ENCODE measurements at regions not wholly inside any gene's neighbourhood (a gene's known extent, or its start where the extent isn't known, plus 50 kb on each side); places are given as distances from the start of the nearest gene placed in this dataset.
"Not testable (repeated sequence)": the region's sequence is repeated elsewhere in the genome, so short reads cannot be mapped to it uniquely, and the experiment has no call there.

GRCh38 chr4:129829373-129829772 lies 733.4 kb downstream of the C4orf33 start:
- no peaks in the 10 kb centered on the region for H3K27me3 ChIP-seq
- WGBS (ENCODE audit: low lambda C conversion rate, missing lambda C conversion rate): 96% methylated on average over 2 of the region's 2 CpGs
- no peaks in the 10 kb centered on the region for H3K79me2 ChIP-seq
- H3K9me3 ChIP-seq (ENCODE audit: low read depth): no peaks in the 10 kb centered on the region
- H2AFZ ChIP-seq: no peak overlapping the region
- H3K27ac ChIP-seq: no peak overlapping the region
- no peak for DNase-seq (ENCODE audit: low spot score)
- no peaks in the 10 kb centered on the region for H3K36me3 ChIP-seq (replicated peaks; ENCODE audit: insufficient read depth, low read depth)
- no peaks in the 10 kb centered on the region for H3K9me2 ChIP-seq (replicated peaks; ENCODE audit: insufficient read depth)
- no peaks in the 10 kb centered on the region for H4K20me1 ChIP-seq (ENCODE audit: insufficient read depth, poor library complexity, severe bottlenecking)
- H3K4me2 ChIP-seq: no peak overlapping the region
- TF ChIP-seq CTCF (IDR thresholded peaks at IDR 0.05; ENCODE audit: poor library complexity): no peak
- TF ChIP-seq EZH2 (IDR thresholded peaks at IDR 0.05; ENCODE audit: borderline replicate concordance): no peak
- no peak for TF ChIP-seq EZH2phosphoT487 (IDR thresholded peaks at IDR 0.05; ENCODE audit: low read depth, severe bottlenecking, unreplicated experiment)
- H3K4me1 ChIP-seq (ENCODE audit: insufficient read depth): no peaks in the 10 kb centered on the region
- H3K4me3 ChIP-seq: no peak overlapping the region

GRCh38 chr4:129839687-129840086 lies 743.7 kb downstream of the C4orf33 start:
- Histone ChIP-seq H3K27ac (no peak overlapping the region), H3K36me3 (replicated peaks; ENCODE audit: insufficient read depth, low read depth) (no peaks in the 10 kb centered on the region), H4K20me1 (ENCODE audit: insufficient read depth, poor library complexity, severe bottlenecking) (no peaks in the 10 kb centered on the region), H2AFZ (no peak overlapping the region), H3K4me2 (no peak overlapping the region), H3K9me3 (ENCODE audit: low read depth) (no peaks in the 10 kb centered on the region), H3K79me2 (no peaks in the 10 kb centered on the region), H3K27me3 (no peaks in the 10 kb centered on the region), H3K9me2 (replicated peaks; ENCODE audit: insufficient read depth) (no peaks in the 10 kb centered on the region), H3K4me1 (ENCODE audit: insufficient read depth) (no peaks in the 10 kb centered on the region), H3K4me3 (no peak overlapping the region)
- no peak for TF ChIP-seq EZH2 (IDR thresholded peaks at IDR 0.05; ENCODE audit: borderline replicate concordance)
- no peak for TF ChIP-seq EZH2phosphoT487 (IDR thresholded peaks at IDR 0.05; ENCODE audit: low read depth, severe bottlenecking, unreplicated experiment)
- TF ChIP-seq CTCF (IDR thresholded peaks at IDR 0.05; ENCODE audit: poor library complexity): no peak
- WGBS (ENCODE audit: low lambda C conversion rate, missing lambda C conversion rate): 71% methylated on average over 3 of the region's 3 CpGs
- peak; percentile 8 for DNase-seq (ENCODE audit: low spot score)

GRCh38 chr4:129842096-129842495 lies 746.1 kb downstream of the C4orf33 start:
- Histone ChIP-seq H3K9me2 (replicated peaks; ENCODE audit: insufficient read depth) (no peaks in the 10 kb centered on the region), H3K27me3 (no peaks in the 10 kb centered on the region), H4K20me1 (ENCODE audit: insufficient read depth, poor library complexity, severe bottlenecking) (no peaks in the 10 kb centered on the region), H3K4me3 (no peak overlapping the region), H2AFZ (no peak overlapping the region), H3K4me1 (ENCODE audit: insufficient read depth) (no peaks in the 10 kb centered on the region), H3K4me2 (no peak overlapping the region), H3K79me2 (no peaks in the 10 kb centered on the region), H3K36me3 (replicated peaks; ENCODE audit: insufficient read depth, low read depth) (no peaks in the 10 kb centered on the region), H3K9me3 (ENCODE audit: low read depth) (no peaks in the 10 kb centered on the region), H3K27ac (no peak overlapping the region)
- TF ChIP-seq EZH2 (IDR thresholded peaks at IDR 0.05; ENCODE audit: borderline replicate concordance) (no peak), CTCF (IDR thresholded peaks at IDR 0.05; ENCODE audit: poor library complexity) (no peak), EZH2phosphoT487 (IDR thresholded peaks at IDR 0.05; ENCODE audit: low read depth, severe bottlenecking, unreplicated experiment) (no peak)
- DNase-seq (ENCODE audit: low spot score): no peak
- 77% methylated on average over 4 of the region's 4 CpGs for WGBS (ENCODE audit: low lambda C conversion rate, missing lambda C conversion rate)

- no peak for TF ChIP-seq EZH2 (IDR thresholded peaks at IDR 0.05; ENCODE audit: borderline replicate concordance)
- TF ChIP-seq EZH2phosphoT487 (IDR thresholded peaks at IDR 0.05; ENCODE audit: low read depth, severe bottlenecking, unreplicated experiment): no peak
- no peak for TF ChIP-seq CTCF (IDR thresholded peaks at IDR 0.05; ENCODE audit: poor library complexity)
- DNase-seq (ENCODE audit: low spot score): no peak
- 76% methylated on average over 4 of the region's 4 CpGs for WGBS (ENCODE audit: low lambda C conversion rate, missing lambda C conversion rate)
- H3K4me1 ChIP-seq (ENCODE audit: insufficient read depth): no peaks in the 10 kb centered on the region
- H3K4me2 ChIP-seq: no peak overlapping the region
- H3K79me2 ChIP-seq: no peaks in the 10 kb centered on the region
- no peaks in the 10 kb centered on the region for H3K36me3 ChIP-seq (replicated peaks; ENCODE audit: insufficient read depth, low read depth)
- no peaks in the 10 kb centered on the region for H3K9me3 ChIP-seq (ENCODE audit: low read depth)
- no peak overlapping the region for H2AFZ ChIP-seq
- H3K4me3 ChIP-seq: no peak overlapping the region
- no peaks in the 10 kb centered on the region for H3K27me3 ChIP-seq
- H3K9me2 ChIP-seq (replicated peaks; ENCODE audit: insufficient read depth): no peaks in the 10 kb centered on the region
- no peak overlapping the region for H3K27ac ChIP-seq
- no peaks in the 10 kb centered on the region for H4K20me1 ChIP-seq (ENCODE audit: insufficient read depth, poor library complexity, severe bottlenecking)
These were observed 756.5 kb downstream of the C4orf33 start for GRCh38 chr4:129852434-129852833.

- not testable (repeated sequence) for H3K4me1 ChIP-seq (ENCODE audit: insufficient read depth); H3K9me2 ChIP-seq (replicated peaks; ENCODE audit: insufficient read depth); H3K4me2 ChIP-seq; H3K9me3 ChIP-seq (ENCODE audit: low read depth); H3K4me3 ChIP-seq; H3K27me3 ChIP-seq; H3K79me2 ChIP-seq; H2AFZ ChIP-seq; H3K27ac ChIP-seq; DNase-seq (ENCODE audit: low spot score); H3K36me3 ChIP-seq (replicated peaks; ENCODE audit: insufficient read depth, low read depth); H4K20me1 ChIP-seq (ENCODE audit: insufficient read depth, poor library complexity, severe bottlenecking)
- WGBS (ENCODE audit: low lambda C conversion rate, missing lambda C conversion rate): 93% methylated on average over 27 of the region's 27 CpGs
These were observed 757.9 kb downstream of the C4orf33 start for GRCh38 chr4:129853685-129854467.

Measured in hepatocyte (in vitro differentiated cells).